ENCODE measurements at regions not wholly inside any gene's neighbourhood (a gene's known extent, or its start where the extent isn't known, plus 50 kb on each side); places are given as distances from the start of the nearest gene placed in this dataset.

GRCh38 chr6:91149246-91149955 is 562.5 kb upstream of the MAP3K7 start:
- DNase-seq = no peak

- no peak for DNase-seq
Observed at GRCh38 chr6:91144126-91144525, 557.3 kb upstream of the MAP3K7 start.

GRCh38 chr6:91142154-91142553 is 555.3 kb upstream of the MAP3K7 start:
- DNase-seq = no peak

GRCh38 chr6:91141346-91141745 is 554.5 kb upstream of the MAP3K7 start:
- no peak for DNase-seq

GRCh38 chr6:91140449-91140848 is 553.6 kb upstream of the MAP3K7 start:
- DNase-seq = no peak

GRCh38 chr6:91137286-91137685 is 550.4 kb upstream of the MAP3K7 start:
- DNase-seq = no peak

GRCh38 chr6:91135406-91136103 is 548.7 kb upstream of the MAP3K7 start:
- DNase-seq = no peak

GRCh38 chr6:91132461-91132860 is 545.6 kb upstream of the MAP3K7 start:
- DNase-seq = no peak

GRCh38 chr6:91130126-91130525 is 543.3 kb upstream of the MAP3K7 start:
- no peak for DNase-seq

GRCh38 chr6:91127752-91128151 is 540.9 kb upstream of the MAP3K7 start:
- no peak for DNase-seq

GRCh38 chr6:91126876-91127275 is 540.0 kb upstream of the MAP3K7 start:
- DNase-seq = no peak

GRCh38 chr6:91117550-91117949 is 530.7 kb upstream of the MAP3K7 start:
- no peak for DNase-seq

GRCh38 chr6:91114123-91114708 is 527.3 kb upstream of the MAP3K7 start:
- no peak for DNase-seq

GRCh38 chr6:91106083-91106482 is 519.2 kb upstream of the MAP3K7 start:
- DNase-seq = no peak

- no peak for DNase-seq
Observed at GRCh38 chr6:91105532-91105931, 518.7 kb upstream of the MAP3K7 start.

GRCh38 chr6:91099479-91099878 is 512.6 kb upstream of the MAP3K7 start:
- DNase-seq = no peak

GRCh38 chr6:91098006-91098405 is 511.1 kb upstream of the MAP3K7 start:
- no peak for DNase-seq

GRCh38 chr6:91097364-91097763 is 510.5 kb upstream of the MAP3K7 start:
- no peak for DNase-seq

- no peak for DNase-seq
Observed at GRCh38 chr6:91094806-91095475, 508.1 kb upstream of the MAP3K7 start.

- DNase-seq = no peak
Observed at GRCh38 chr6:91094341-91094740, 507.5 kb upstream of the MAP3K7 start.

GRCh38 chr6:91088976-91089375 is 502.1 kb upstream of the MAP3K7 start:
- DNase-seq = no peak

GRCh38 chr6:91088515-91088914 is 501.6 kb upstream of the MAP3K7 start:
- no peak for DNase-seq

GRCh38 chr6:91087908-91088307 is 501.0 kb upstream of the MAP3K7 start:
- DNase-seq = no peak

GRCh38 chr6:91083211-91083610 is 496.3 kb upstream of the MAP3K7 start:
- DNase-seq = no peak
